ENCODE measurements at regions not wholly inside any gene's neighbourhood (a gene's known extent, or its start where the extent isn't known, plus 50 kb on each side); places are given as distances from the start of the nearest gene placed in this dataset.
"Not testable (repeated sequence)": the region's sequence is repeated elsewhere in the genome, so short reads cannot be mapped to it uniquely, and the experiment has no call there.

GRCh38 chrX:10676235-10676957, 56.0 kb upstream of the MID1 start:
- no peak for FAIRE-seq
- Histone ChIP-seq H3K36me3 (ENCODE audit: control insufficient read depth, insufficient read depth, low read length) (no peaks in the 10 kb centered on the region), H3K4me3 (ENCODE audit: low read depth, low read length) (no peak overlapping the region), H3K27me3 (ENCODE audit: control insufficient read depth, insufficient read depth, low read length) (no peaks in the 10 kb centered on the region)
- TF ChIP-seq CTCF (IDR thresholded peaks at IDR 0.05; ENCODE audit: insufficient read depth, low read length, severe bottlenecking) = no peak
- no peak for DNase-seq (ENCODE audit: low read depth)

GRCh38 chrX:10677490-10677889, 57.1 kb upstream of the MID1 start:
- Histone ChIP-seq H3K36me3 (ENCODE audit: control insufficient read depth, insufficient read depth, low read length) (no peaks in the 10 kb centered on the region), H3K27me3 (ENCODE audit: control insufficient read depth, insufficient read depth, low read length) (no peaks in the 10 kb centered on the region), H3K4me3 (ENCODE audit: low read depth, low read length) (no peak overlapping the region)
- DNase-seq (ENCODE audit: low read depth) (no peak), FAIRE-seq (no peak)
- no peak for TF ChIP-seq CTCF (IDR thresholded peaks at IDR 0.05; ENCODE audit: insufficient read depth, low read length, severe bottlenecking)

- H3K27me3 ChIP-seq (ENCODE audit: control insufficient read depth, insufficient read depth, low read length) = no peaks in the 10 kb centered on the region
- H3K4me3 ChIP-seq (ENCODE audit: low read depth, low read length) = no peak overlapping the region
- FAIRE-seq (no peak), DNase-seq (ENCODE audit: low read depth) (no peak)
- H3K36me3 ChIP-seq (ENCODE audit: control insufficient read depth, insufficient read depth, low read length) = no peaks in the 10 kb centered on the region
- no peak for TF ChIP-seq CTCF (IDR thresholded peaks at IDR 0.05; ENCODE audit: insufficient read depth, low read length, severe bottlenecking)
Observed at GRCh38 chrX:10679387-10679786, 59.0 kb upstream of the MID1 start.

GRCh38 chrX:10681167-10681566, 60.8 kb upstream of the MID1 start:
- FAIRE-seq = no peak
- Histone ChIP-seq H3K27me3 (ENCODE audit: control insufficient read depth, insufficient read depth, low read length) (no peaks in the 10 kb centered on the region), H3K4me3 (ENCODE audit: low read depth, low read length) (no peak overlapping the region), H3K36me3 (ENCODE audit: control insufficient read depth, insufficient read depth, low read length) (no peaks in the 10 kb centered on the region)
- no peak for TF ChIP-seq CTCF (IDR thresholded peaks at IDR 0.05; ENCODE audit: insufficient read depth, low read length, severe bottlenecking)
- DNase-seq (ENCODE audit: low read depth) = no peak

- not testable (repeated sequence) for H3K27me3 ChIP-seq (ENCODE audit: control insufficient read depth, insufficient read depth, low read length); DNase-seq (ENCODE audit: low read depth); FAIRE-seq; H3K4me3 ChIP-seq (ENCODE audit: low read depth, low read length); H3K36me3 ChIP-seq (ENCODE audit: control insufficient read depth, insufficient read depth, low read length)
Observed at GRCh38 chrX:10683631-10684030, 63.2 kb upstream of the MID1 start.

GRCh38 chrX:10685923-10686595, 65.7 kb upstream of the MID1 start:
- Histone ChIP-seq H3K36me3 (ENCODE audit: control insufficient read depth, insufficient read depth, low read length) (no peaks in the 10 kb centered on the region), H3K27me3 (ENCODE audit: control insufficient read depth, insufficient read depth, low read length) (no peaks in the 10 kb centered on the region), H3K4me3 (ENCODE audit: low read depth, low read length) (no peak overlapping the region)
- DNase-seq (ENCODE audit: low read depth) (peak; percentile 19), FAIRE-seq (no peak)
- TF ChIP-seq CTCF (IDR thresholded peaks at IDR 0.05; ENCODE audit: insufficient read depth, low read length, severe bottlenecking) = no peak

GRCh38 chrX:10691751-10692150, 71.4 kb upstream of the MID1 start:
- H3K27me3 ChIP-seq (ENCODE audit: control insufficient read depth, insufficient read depth, low read length); H3K4me3 ChIP-seq (ENCODE audit: low read depth, low read length); DNase-seq (ENCODE audit: low read depth); FAIRE-seq; H3K36me3 ChIP-seq (ENCODE audit: control insufficient read depth, insufficient read depth, low read length): not testable (repeated sequence)

All from bronchial epithelial cell (primary cell).